ENCODE measurements at regions not wholly inside any gene's neighbourhood (a gene's known extent, or its start where the extent isn't known, plus 50 kb on each side); places are given as distances from the start of the nearest gene placed in this dataset.

- TF ChIP-seq GATA2 (IDR thresholded peaks at IDR 0.05; ENCODE audit: low read depth, low read length) (no peak; the same call in 1 of the 2 replicates), GATA3 (IDR thresholded peaks at IDR 0.05; ENCODE audit: low read depth, low read length) (no peak)
Observed at GRCh38 chr9:79208791-79209396, 362.9 kb upstream of the TLE4 start.

All from SH-SY5Y (cell line).